BLaER1 treated with 17β-estradiol and CSF1 and Interleukin-3, amounts not matched to agents 10 nM and 100 nM (cell line): ENCODE measurements at regions not wholly inside any gene's neighbourhood (a gene's known extent, or its start where the extent isn't known, plus 50 kb on each side); places are given as distances from the start of the nearest gene placed in this dataset.

ENCODE experiments used
- H3K27ac ChIP-seq, 11 experiments: shearing (Covaris generic); formaldehyde crosslinking; 2 replicates each; pipeline ENCODE4 v1.8.1; 2022
- H3K27me3 ChIP-seq, 11 experiments: shearing (Covaris generic); formaldehyde crosslinking; 2 replicates each; pipeline ENCODE4 v1.8.1; 2022
- H3K36me3 ChIP-seq, 11 experiments: shearing (Covaris generic); formaldehyde crosslinking; 2 replicates each; pipeline ENCODE4 v1.8.1; 2022
- H3K4me1 ChIP-seq, 10 experiments: shearing (Covaris generic); formaldehyde crosslinking; 2 replicates each; pipeline ENCODE4 v1.8.1; 2022
- H3K4me2 ChIP-seq, 11 experiments: shearing (Covaris generic); formaldehyde crosslinking; 2 replicates each; pipeline ENCODE4 v1.8.1; 2022
- H3K4me3 ChIP-seq, 10 experiments: shearing (Covaris generic); formaldehyde crosslinking; 2 replicates each; pipeline ENCODE4 v1.8.1; 2022
- H3K9ac ChIP-seq, 11 experiments: shearing (Covaris generic); formaldehyde crosslinking; 2 replicates each; pipeline ENCODE4 v1.8.1; 2022
- H3K9me3 ChIP-seq, 11 experiments: shearing (Covaris generic); formaldehyde crosslinking; replicated peaks in 1 of 11; 2 replicates each; pipeline ENCODE4 v1.8.1; 2022
- H4K20me1 ChIP-seq, 11 experiments: shearing (Covaris generic); formaldehyde crosslinking; 2 replicates each; pipeline ENCODE4 v1.8.1; 2022
- Cebpa-rat ChIP-seq, 11 experiments: shearing (Covaris generic); IDR thresholded peaks; 2 replicates each; pipeline ENCODE4 v1.8.1; 2022

GRCh38 chr1:18555036-18555435, 74.3 kb downstream of the KLHDC7A start:
- Histone ChIP-seq H3K27ac (no peak overlapping the region), H3K4me1 (peaks cover 14 to 31% (median 21%) of the 10 kb centered on the region in 10 experiments), H3K4me2 (no peak overlapping the region; a peak in 1 of 22 replicates), H3K9me3 (no peaks in the 10 kb centered on the region), H3K4me3 (no peak overlapping the region), H3K36me3 (no peaks in the 10 kb centered on the region), H3K9ac (no peak overlapping the region), H4K20me1 (peaks cover 0 to 7% (median 0%) of the 10 kb centered on the region in 11 experiments; a peak in 4 of 22 replicates), H3K27me3 (peaks cover 0 to 9% (median 0%) of the 10 kb centered on the region in 11 experiments; a peak in 6 of 22 replicates)
- TF ChIP-seq Cebpa-rat (IDR thresholded peaks at IDR 0.05), result no peak

- Histone ChIP-seq H3K9ac (no peak overlapping the region), H3K4me1 (peaks cover 14 to 31% (median 21%) of the 10 kb centered on the region in 10 experiments), H4K20me1 (no peaks in the 10 kb centered on the region; a peak in 3 of 22 replicates), H3K4me2 (no peak overlapping the region), H3K36me3 (no peaks in the 10 kb centered on the region), H3K9me3 (no peaks in the 10 kb centered on the region), H3K27ac (no peak overlapping the region), H3K4me3 (no peak overlapping the region), H3K27me3 (peaks cover 0 to 9% (median 0%) of the 10 kb centered on the region in 11 experiments; a peak in 6 of 22 replicates)
- no peak for TF ChIP-seq Cebpa-rat (IDR thresholded peaks at IDR 0.05)
These were observed 74.3 kb upstream of the PAX7 start for GRCh38 chr1:18556364-18556763.

GRCh38 chr1:18557621-18558465, 72.8 kb upstream of the PAX7 start:
- H3K9ac ChIP-seq, result 0 out of 22 replicates have a peak overlapping the region, but pooled peaks of 1 of the 11 experiments have one; percentile 10
- no peaks in the 10 kb centered on the region for H3K9me3 ChIP-seq
- no peaks in the 10 kb centered on the region for H3K36me3 ChIP-seq
- TF ChIP-seq Cebpa-rat (IDR thresholded peaks at IDR 0.05), result no peak
- no peak overlapping the region for H3K27ac ChIP-seq
- peaks cover 0 to 9% (median 0%) of the 10 kb centered on the region in 11 experiments; a peak in 4 of 22 replicates for H3K27me3 ChIP-seq
- H3K4me3 ChIP-seq, result no peak overlapping the region
- no peaks in the 10 kb centered on the region; a peak in 3 of 22 replicates for H4K20me1 ChIP-seq
- H3K4me2 ChIP-seq, result peak overlapping the region; percentile 40 to 73 (median 56)
- H3K4me1 ChIP-seq, result peaks cover 13 to 21% (median 16%) of the 10 kb centered on the region in 10 experiments

GRCh38 chr1:18560692-18561091, 70.0 kb upstream of the PAX7 start:
- H3K4me2 ChIP-seq, result no peak overlapping the region
- H3K9me3 ChIP-seq, result no peaks in the 10 kb centered on the region
- no peak for TF ChIP-seq Cebpa-rat (IDR thresholded peaks at IDR 0.05)
- no peaks in the 10 kb centered on the region for H3K36me3 ChIP-seq
- H3K4me1 ChIP-seq, result peaks cover 11 to 18% (median 15%) of the 10 kb centered on the region in 10 experiments; a peak in 19 of 20 replicates
- peaks cover 0 to 9% (median 0%) of the 10 kb centered on the region in 11 experiments; a peak in 4 of 22 replicates for H3K27me3 ChIP-seq
- no peak overlapping the region for H3K4me3 ChIP-seq
- no peak overlapping the region for H3K9ac ChIP-seq
- no peak overlapping the region for H3K27ac ChIP-seq
- H4K20me1 ChIP-seq, result no peaks in the 10 kb centered on the region; a peak in 3 of 22 replicates

GRCh38 chr1:18561967-18562366, 68.7 kb upstream of the PAX7 start:
- H3K9me3 ChIP-seq, result no peaks in the 10 kb centered on the region
- H3K4me3 ChIP-seq, result no peak overlapping the region
- H3K4me2 ChIP-seq, result no peak overlapping the region
- H3K27ac ChIP-seq, result no peak overlapping the region
- no peak overlapping the region for H3K9ac ChIP-seq
- peaks cover 0 to 3% (median 0%) of the 10 kb centered on the region in 11 experiments; a peak in 3 of 22 replicates for H4K20me1 ChIP-seq
- H3K27me3 ChIP-seq, result peaks cover 0 to 9% (median 0%) of the 10 kb centered on the region in 11 experiments; a peak in 4 of 22 replicates
- H3K4me1 ChIP-seq, result peaks cover 11 to 16% (median 14%) of the 10 kb centered on the region in 10 experiments; a peak in 19 of 20 replicates
- no peak for TF ChIP-seq Cebpa-rat (IDR thresholded peaks at IDR 0.05)
- no peaks in the 10 kb centered on the region for H3K36me3 ChIP-seq

GRCh38 chr1:18564676-18565075, 66.0 kb upstream of the PAX7 start:
- H3K9me3 ChIP-seq, result peaks cover 0 to 9% (median 0%) of the 10 kb centered on the region in 11 experiments; a peak in 1 of 22 replicates
- no peak overlapping the region for H3K27ac ChIP-seq
- H3K27me3 ChIP-seq, result no peaks in the 10 kb centered on the region
- no peak overlapping the region for H3K4me2 ChIP-seq
- peaks cover 0 to 4% (median 0%) of the 10 kb centered on the region in 11 experiments; a peak in 3 of 22 replicates for H4K20me1 ChIP-seq
- no peak overlapping the region for H3K9ac ChIP-seq
- H3K4me1 ChIP-seq, result 0 out of 20 replicates have a peak, but pooled peaks cover 0 to 4% (median 0%) of the 10 kb centered on the region in 10 experiments
- no peaks in the 10 kb centered on the region for H3K36me3 ChIP-seq
- H3K4me3 ChIP-seq, result no peak overlapping the region
- TF ChIP-seq Cebpa-rat (IDR thresholded peaks at IDR 0.05), result no peak

GRCh38 chr1:18565321-18565720, 65.3 kb upstream of the PAX7 start:
- H3K4me1 ChIP-seq, result 0 out of 20 replicates have a peak, but pooled peaks cover 0 to 4% (median 0%) of the 10 kb centered on the region in 10 experiments
- H4K20me1 ChIP-seq, result peaks cover 0 to 4% (median 0%) of the 10 kb centered on the region in 11 experiments; a peak in 3 of 22 replicates
- no peak overlapping the region for H3K27ac ChIP-seq
- H3K4me3 ChIP-seq, result no peak overlapping the region
- no peaks in the 10 kb centered on the region for H3K27me3 ChIP-seq
- H3K9ac ChIP-seq, result 0 out of 22 replicates have a peak overlapping the region, but pooled peaks of 1 of the 11 experiments have one; percentile 15
- H3K36me3 ChIP-seq, result no peaks in the 10 kb centered on the region
- no peak overlapping the region for H3K4me2 ChIP-seq
- no peak for TF ChIP-seq Cebpa-rat (IDR thresholded peaks at IDR 0.05)
- peaks cover 0 to 9% (median 0%) of the 10 kb centered on the region in 11 experiments; a peak in 1 of 22 replicates for H3K9me3 ChIP-seq

GRCh38 chr1:18568489-18568888, 62.2 kb upstream of the PAX7 start:
- no peak overlapping the region for H3K4me3 ChIP-seq
- no peak overlapping the region for H3K9ac ChIP-seq
- H3K36me3 ChIP-seq, result no peaks in the 10 kb centered on the region
- no peaks in the 10 kb centered on the region for H3K27me3 ChIP-seq
- TF ChIP-seq Cebpa-rat (IDR thresholded peaks at IDR 0.05), result no peak
- peaks cover 0 to 9% (median 0%) of the 10 kb centered on the region in 11 experiments; a peak in 1 of 22 replicates for H3K9me3 ChIP-seq
- H3K27ac ChIP-seq, result no peak overlapping the region
- peaks cover 0 to 17% (median 0%) of the 10 kb centered on the region in 11 experiments; a peak in 4 of 22 replicates for H4K20me1 ChIP-seq
- peaks cover 10 to 17% (median 15%) of the 10 kb centered on the region in 10 experiments for H3K4me1 ChIP-seq
- no peak overlapping the region for H3K4me2 ChIP-seq

- H3K27me3 ChIP-seq, result no peaks in the 10 kb centered on the region
- no peak overlapping the region for H3K9ac ChIP-seq
- peaks cover 17 to 23% (median 20%) of the 10 kb centered on the region in 10 experiments for H3K4me1 ChIP-seq
These were observed 61.4 kb upstream of the PAX7 start for GRCh38 chr1:18569251-18569650.

More at GRCh38 chr1:18569251-18569650, 61.4 kb upstream of the PAX7 start:
- Histone ChIP-seq H3K27ac (no peak overlapping the region), H3K36me3 (no peaks in the 10 kb centered on the region), H3K4me3 (no peak overlapping the region), H4K20me1 (peaks cover 0 to 17% (median 0%) of the 10 kb centered on the region in 11 experiments; a peak in 4 of 22 replicates), H3K9me3 (peaks cover 0 to 9% (median 0%) of the 10 kb centered on the region in 11 experiments; a peak in 1 of 22 replicates), H3K4me2 (no peak overlapping the region)
- TF ChIP-seq Cebpa-rat (IDR thresholded peaks at IDR 0.05), result no peak
